ENCODE measurements at regions not wholly inside any gene's neighbourhood (a gene's known extent, or its start where the extent isn't known, plus 50 kb on each side); places are given as distances from the start of the nearest gene placed in this dataset.
"Not testable (repeated sequence)": the region's sequence is repeated elsewhere in the genome, so short reads cannot be mapped to it uniquely, and the experiment has no call there.

- H3K9me3 ChIP-seq (replicated peaks; ENCODE audit: control insufficient read depth, insufficient read depth, low read length); POLR2A ChIA-PET; H3K27me3 ChIP-seq (replicated peaks in 1 of 2; ENCODE audit: control insufficient read depth in 2 of 2, insufficient read depth in 2 of 2, low read length in 1 of 2); H3K36me3 ChIP-seq (ENCODE audit: control insufficient read depth in 2 of 2, insufficient read depth in 2 of 2, low read length in 1 of 2); FAIRE-seq; CTCF ChIA-PET; H3K27ac ChIP-seq (ENCODE audit: control insufficient read depth, insufficient read depth); DNase-seq (ENCODE audit: low read depth, low spot score); H3K4me2 ChIP-seq (ENCODE audit: control insufficient read depth, insufficient read depth); in situ Hi-C loops (cut with MboI); H4K20me1 ChIP-seq (ENCODE audit: control insufficient read depth, insufficient read depth); H3K4me3 ChIP-seq; H3K4me1 ChIP-seq (ENCODE audit: control insufficient read depth, insufficient read depth, low read length); RAD21 ChIA-PET (ENCODE audit: unreplicated experiment); H2AFZ ChIP-seq (ENCODE audit: control insufficient read depth, low read depth, low read length); BruUV-seq (replicated peaks); H3K9ac ChIP-seq (ENCODE audit: control insufficient read depth, insufficient read depth, low read length); SMC1A ChIA-PET (ENCODE audit: uncharacterized antibody, unreplicated experiment); ATAC-seq; H3K79me2 ChIP-seq (ENCODE audit: control insufficient read depth, insufficient read depth, low read length): not testable (repeated sequence)
- intact Hi-C loops (cut with micrococcal nuclease; ENCODE audit: unreplicated experiment), result loop anchor here (10.0 kb wide), 1 partner anchor 397 kb away; no protein-coding TSS in a partner anchor
- WGBS (ENCODE audit: insufficient coverage, insufficient replicate concordance, low lambda C conversion rate, missing lambda C conversion rate), result 97% methylated on average over 6 of the region's 6 CpGs
Measured at GRCh38 chr9:3642075-3642474, 116.3 kb upstream of the RFX3 start.

- Histone ChIP-seq H3K27ac (ENCODE audit: control insufficient read depth, insufficient read depth) (no peak overlapping the region), H3K4me3 (no peak overlapping the region), H2AFZ (ENCODE audit: control insufficient read depth, low read depth, low read length) (no peak overlapping the region), H3K9ac (ENCODE audit: control insufficient read depth, insufficient read depth, low read length) (no peak overlapping the region), H3K27me3 (replicated peaks in 1 of 2; ENCODE audit: control insufficient read depth in 2 of 2, insufficient read depth in 2 of 2, low read length in 1 of 2) (no peaks in the 10 kb centered on the region), H3K4me1 (ENCODE audit: control insufficient read depth, insufficient read depth, low read length) (no peaks in the 10 kb centered on the region), H4K20me1 (ENCODE audit: control insufficient read depth, insufficient read depth) (no peaks in the 10 kb centered on the region), H3K9me3 (replicated peaks; ENCODE audit: control insufficient read depth, insufficient read depth, low read length) (no peaks in the 10 kb centered on the region; the same call in 2 of the 3 replicates), H3K79me2 (ENCODE audit: control insufficient read depth, insufficient read depth, low read length) (no peaks in the 10 kb centered on the region), H3K36me3 (ENCODE audit: control insufficient read depth in 2 of 2, insufficient read depth in 2 of 2, low read length in 1 of 2) (no peaks in the 10 kb centered on the region), H3K4me2 (ENCODE audit: control insufficient read depth, insufficient read depth) (no peak overlapping the region)
- WGBS (ENCODE audit: insufficient coverage, insufficient replicate concordance, low lambda C conversion rate, missing lambda C conversion rate), result 95% methylated on average over 1 of the region's 1 CpG
- RAD21 ChIA-PET (ENCODE audit: unreplicated experiment), result no interaction called here
- ATAC-seq (no peak), FAIRE-seq (no peak), DNase-seq (ENCODE audit: low read depth, low spot score) (no peak)
- SMC1A ChIA-PET (ENCODE audit: uncharacterized antibody, unreplicated experiment), result interaction anchor here (0.6 kb wide), 1 partner anchor 672 kb away, joined by 4 read pairs; no protein-coding TSS in a partner anchor
- BruUV-seq (replicated peaks), result no TSS peak
- CTCF ChIA-PET, result no interaction called here
- in situ Hi-C loops (cut with MboI), result no loop called here
- intact Hi-C loops (cut with micrococcal nuclease; ENCODE audit: unreplicated experiment), result no loop called here
- POLR2A ChIA-PET, result no interaction called here
- no peak for TF ChIP-seq ZBTB33 (IDR thresholded peaks at IDR 0.05)
- TF ChIP-seq YBX1 (IDR thresholded peaks at IDR 0.05), result no peak
- no peak for TF ChIP-seq RELB (IDR thresholded peaks at IDR 0.05; ENCODE audit: low read depth)
- no peak for TF ChIP-seq MTA2 (IDR thresholded peaks at IDR 0.05; ENCODE audit: low read depth)
- TF ChIP-seq BACH1 (IDR thresholded peaks at IDR 0.05; ENCODE audit: borderline replicate concordance), result no peak
- TF ChIP-seq E2F8 (IDR thresholded peaks at IDR 0.05; ENCODE audit: low read depth, partially characterized antibody), result no peak
- TF ChIP-seq ZBTB4 (CRISPR knock-in tag; IDR thresholded peaks at IDR 0.05), result no peak
- no peak for TF ChIP-seq CHD2 (IDR thresholded peaks at IDR 0.05; ENCODE audit: borderline replicate concordance, low read depth, low read length)
Measured at GRCh38 chr9:3629495-3629894, 103.7 kb upstream of the RFX3 start.
